WTC11 (cell line): ENCODE measurements at regions not wholly inside any gene's neighbourhood (a gene's known extent, or its start where the extent isn't known, plus 50 kb on each side); places are given as distances from the start of the nearest gene placed in this dataset.

Source experiments
- ATAC-seq: fragments of 200-7000 bp; cut with Tn5 transposase; 2 replicates; pipeline ENCODE4 v1.10.0; 2021; ENCODE audit warnings: mild to moderate bottlenecking, moderate library complexity
- CTCF ChIA-PET: fragments of 300-600 bp; sonication (Branson Sonifier 250); formaldehyde crosslinking; loops from one replicate; lab custom pipeline; 2021; ENCODE audit warnings: antibody characterized with exemption; lab: Charles Lee
- POLR2A ChIA-PET: fragments of 350-600 bp; sonication (Branson Sonifier 250); formaldehyde crosslinking; loops from one replicate; lab custom pipeline; 2021; ENCODE audit warnings: antibody characterized with exemption; lab: Charles Lee
- DNase-seq: peaks from one replicate; pipeline ENCODE4 v3.0.0; 2021; ENCODE audit warnings: low spot score
- H3K27ac Mint-ChIP-seq: 2 replicates; pipeline ENCODE4 v1.8.0; 2021; ENCODE audit warnings: mixed read lengths
- H3K27me3 Mint-ChIP-seq: 2 replicates; pipeline ENCODE4 v1.8.0; 2021; ENCODE audit warnings: low read depth, mild to moderate bottlenecking, moderate library complexity, mixed read lengths
- H3K36me3 Mint-ChIP-seq: 2 replicates; pipeline ENCODE4 v1.8.0; 2021; ENCODE audit warnings: mixed read lengths
- H3K4me1 Mint-ChIP-seq: 2 replicates; pipeline ENCODE4 v1.8.0; 2022; ENCODE audit warnings: mixed read lengths
- H3K4me3 Mint-ChIP-seq: 2 replicates; pipeline ENCODE4 v1.8.0; 2021; ENCODE audit warnings: mild to moderate bottlenecking, moderate library complexity, mixed read lengths
- H3K9me3 Mint-ChIP-seq: 2 replicates; pipeline ENCODE4 v1.8.0; 2021; ENCODE audit warnings: mixed read lengths
- ARID4B ChIP-seq: sonication (generic); formaldehyde crosslinking; IDR thresholded peaks from 2 replicates; pipeline ENCODE4 v1.8.0; 2023; ENCODE audit warnings: missing genetic modification reagents, mild to moderate bottlenecking, borderline replicate concordance
- CREB1 ChIP-seq: sonication (generic); formaldehyde crosslinking; IDR thresholded peaks from 2 replicates; pipeline ENCODE4 v1.8.0; 2023; ENCODE audit warnings: mild to moderate bottlenecking, missing genetic modification reagents
- ELF4 ChIP-seq: sonication (generic); formaldehyde crosslinking; IDR thresholded peaks from 2 replicates; pipeline ENCODE4 v1.8.1; 2022; ENCODE audit warnings: low read depth, mild to moderate bottlenecking, moderate library complexity, missing genetic modification reagents
- FOXP4 ChIP-seq: sonication (generic); formaldehyde crosslinking; IDR thresholded peaks from 2 replicates; pipeline ENCODE4 v1.8.0; 2022; ENCODE audit warnings: mild to moderate bottlenecking, missing genetic modification reagents
- GABPB1 ChIP-seq: sonication (generic); formaldehyde crosslinking; IDR thresholded peaks from 2 replicates; pipeline ENCODE4 v1.8.1; 2023; ENCODE audit warnings: mild to moderate bottlenecking, missing genetic modification reagents
- GRHL2 ChIP-seq: fragments of 250-450 bp; sonication (Bioruptor Pico); IDR thresholded peaks from 2 replicates; pipeline ENCODE4 v1.8.0; 2022; ENCODE audit warnings: mild to moderate bottlenecking, moderate library complexity; ENCODE audit not compliant: insufficient replicate concordance, severe bottlenecking
- NFE2L1 ChIP-seq: sonication (generic); formaldehyde crosslinking; IDR thresholded peaks from 2 replicates; pipeline ENCODE4 v1.8.1; 2023; ENCODE audit warnings: missing genetic modification reagents
- NFYB ChIP-seq: sonication (generic); formaldehyde crosslinking; conservative IDR thresholded peaks from 2 replicates; pipeline ENCODE4 v1.8.0; 2022; ENCODE audit warnings: low read depth, missing genetic modification reagents
- NR1H2 ChIP-seq: sonication (generic); formaldehyde crosslinking; IDR thresholded peaks from 2 replicates; pipeline ENCODE4 v1.9.0; 2021; ENCODE audit warnings: mild to moderate bottlenecking, moderate library complexity, missing genetic modification reagents
- SOX15 ChIP-seq: fragments of 250-450 bp; sonication (Bioruptor Pico); IDR thresholded peaks from 2 replicates; pipeline ENCODE4 v1.9.0; 2021; ENCODE audit warnings: mild to moderate bottlenecking
- ZBTB21 ChIP-seq: sonication (generic); formaldehyde crosslinking; IDR thresholded peaks from 2 replicates; pipeline ENCODE4 v1.8.1; 2023; ENCODE audit warnings: mild to moderate bottlenecking, missing genetic modification reagents, borderline replicate concordance
- ZNF263 ChIP-seq: sonication (generic); formaldehyde crosslinking; IDR thresholded peaks from 2 replicates; pipeline ENCODE4 v1.8.1; 2022; ENCODE audit warnings: low read depth, mild to moderate bottlenecking, moderate library complexity, missing genetic modification reagents
- ZNF396 ChIP-seq: fragments of 250-450 bp; sonication (Bioruptor Pico); IDR thresholded peaks from 2 replicates; pipeline ENCODE4 v1.8.0; 2021; ENCODE audit warnings: mild to moderate bottlenecking, moderate library complexity, borderline replicate concordance
- TF ChIP-seq, protein P1 (sequence below): fragments of 250-450 bp; sonication (Bioruptor Pico); IDR thresholded peaks from 2 replicates; pipeline ENCODE4 v1.9.0; 2021; ENCODE audit warnings: mild to moderate bottlenecking, borderline replicate concordance
- TF ChIP-seq, protein P2 (sequence below): sonication (generic); formaldehyde crosslinking; IDR thresholded peaks from 2 replicates; pipeline ENCODE4 v1.8.1; 2023; ENCODE audit warnings: mild to moderate bottlenecking, missing genetic modification reagents, borderline replicate concordance
- TF ChIP-seq, protein P3 (sequence below): sonication (generic); formaldehyde crosslinking; IDR thresholded peaks from 2 replicates; pipeline ENCODE4 v1.8.1; 2022; ENCODE audit warnings: low read depth, missing genetic modification reagents, borderline replicate concordance
- TF ChIP-seq, protein P4 (sequence below): sonication (generic); formaldehyde crosslinking; IDR thresholded peaks from 2 replicates; pipeline ENCODE4 v1.8.1; 2022; ENCODE audit warnings: low read depth, mild to moderate bottlenecking, moderate library complexity, missing genetic modification reagents, borderline replicate concordance
- TF ChIP-seq, protein P5 (sequence below): sonication (generic); formaldehyde crosslinking; IDR thresholded peaks from 2 replicates; pipeline ENCODE4 v1.8.1; 2023; ENCODE audit warnings: mild to moderate bottlenecking, missing genetic modification reagents

DNA sequence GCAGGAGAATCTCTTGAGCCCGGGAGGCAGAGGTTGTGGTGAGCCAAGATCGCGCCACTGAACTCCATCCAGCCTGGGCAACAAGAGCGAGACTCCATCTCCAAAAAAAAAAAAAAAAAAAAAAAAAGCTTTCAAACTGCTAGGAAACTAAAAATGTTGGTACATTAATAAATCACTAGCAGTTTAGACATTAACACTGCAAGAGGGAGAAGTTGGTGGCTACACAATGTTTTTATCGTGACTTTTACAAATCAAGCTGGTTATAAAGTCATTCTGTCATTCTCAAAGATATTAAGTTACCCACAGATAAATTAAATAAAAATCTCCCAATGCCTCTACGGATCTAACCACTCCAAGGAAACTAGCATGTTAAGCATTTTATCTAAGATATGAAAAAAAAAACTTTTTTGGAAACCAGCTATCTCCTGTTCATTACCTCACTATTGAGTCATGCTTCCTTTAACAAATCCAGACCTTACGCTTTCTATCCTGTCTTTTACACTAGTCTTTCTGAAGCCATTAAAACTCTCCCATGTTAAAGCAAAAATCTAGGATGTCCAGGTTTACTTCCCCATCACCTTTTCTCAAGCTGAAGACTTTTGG is 85.9 kb upstream of the SMURF2 start:
- CTCF ChIA-PET: interaction anchor here (0.7 to 0.8 kb wide), 2 partner anchors 26 to 86 kb away, joined by 3 to 4 read pairs; partner anchors contain the start of gene SMURF2
- TF ChIP-seq SOX15 (CRISPR knock-in tag) (no peak), ARID4B (no peak), GABPB1 (CRISPR knock-in tag) (no peak), ZBTB21 (CRISPR knock-in tag) (no peak), NFYB (CRISPR knock-in tag) (no peak), ZNF263 (no peak), NR1H2 (CRISPR knock-in tag) (no peak), FOXP4 (no peak), ELF4 (CRISPR knock-in tag) (no peak), CREB1 (CRISPR knock-in tag) (no peak), NFE2L1 (no peak), ZNF396 (CRISPR knock-in tag) (no peak), GRHL2 (CRISPR knock-in tag) (no peak)
- TF ChIP-seq, protein P1, sequence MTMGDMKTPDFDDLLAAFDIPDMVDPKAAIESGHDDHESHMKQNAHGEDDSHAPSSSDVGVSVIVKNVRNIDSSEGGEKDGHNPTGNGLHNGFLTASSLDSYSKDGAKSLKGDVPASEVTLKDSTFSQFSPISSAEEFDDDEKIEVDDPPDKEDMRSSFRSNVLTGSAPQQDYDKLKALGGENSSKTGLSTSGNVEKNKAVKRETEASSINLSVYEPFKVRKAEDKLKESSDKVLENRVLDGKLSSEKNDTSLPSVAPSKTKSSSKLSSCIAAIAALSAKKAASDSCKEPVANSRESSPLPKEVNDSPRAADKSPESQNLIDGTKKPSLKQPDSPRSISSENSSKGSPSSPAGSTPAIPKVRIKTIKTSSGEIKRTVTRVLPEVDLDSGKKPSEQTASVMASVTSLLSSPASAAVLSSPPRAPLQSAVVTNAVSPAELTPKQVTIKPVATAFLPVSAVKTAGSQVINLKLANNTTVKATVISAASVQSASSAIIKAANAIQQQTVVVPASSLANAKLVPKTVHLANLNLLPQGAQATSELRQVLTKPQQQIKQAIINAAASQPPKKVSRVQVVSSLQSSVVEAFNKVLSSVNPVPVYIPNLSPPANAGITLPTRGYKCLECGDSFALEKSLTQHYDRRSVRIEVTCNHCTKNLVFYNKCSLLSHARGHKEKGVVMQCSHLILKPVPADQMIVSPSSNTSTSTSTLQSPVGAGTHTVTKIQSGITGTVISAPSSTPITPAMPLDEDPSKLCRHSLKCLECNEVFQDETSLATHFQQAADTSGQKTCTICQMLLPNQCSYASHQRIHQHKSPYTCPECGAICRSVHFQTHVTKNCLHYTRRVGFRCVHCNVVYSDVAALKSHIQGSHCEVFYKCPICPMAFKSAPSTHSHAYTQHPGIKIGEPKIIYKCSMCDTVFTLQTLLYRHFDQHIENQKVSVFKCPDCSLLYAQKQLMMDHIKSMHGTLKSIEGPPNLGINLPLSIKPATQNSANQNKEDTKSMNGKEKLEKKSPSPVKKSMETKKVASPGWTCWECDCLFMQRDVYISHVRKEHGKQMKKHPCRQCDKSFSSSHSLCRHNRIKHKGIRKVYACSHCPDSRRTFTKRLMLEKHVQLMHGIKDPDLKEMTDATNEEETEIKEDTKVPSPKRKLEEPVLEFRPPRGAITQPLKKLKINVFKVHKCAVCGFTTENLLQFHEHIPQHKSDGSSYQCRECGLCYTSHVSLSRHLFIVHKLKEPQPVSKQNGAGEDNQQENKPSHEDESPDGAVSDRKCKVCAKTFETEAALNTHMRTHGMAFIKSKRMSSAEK (CRISPR knock-in tag): no peak
- TF ChIP-seq, protein P2, sequence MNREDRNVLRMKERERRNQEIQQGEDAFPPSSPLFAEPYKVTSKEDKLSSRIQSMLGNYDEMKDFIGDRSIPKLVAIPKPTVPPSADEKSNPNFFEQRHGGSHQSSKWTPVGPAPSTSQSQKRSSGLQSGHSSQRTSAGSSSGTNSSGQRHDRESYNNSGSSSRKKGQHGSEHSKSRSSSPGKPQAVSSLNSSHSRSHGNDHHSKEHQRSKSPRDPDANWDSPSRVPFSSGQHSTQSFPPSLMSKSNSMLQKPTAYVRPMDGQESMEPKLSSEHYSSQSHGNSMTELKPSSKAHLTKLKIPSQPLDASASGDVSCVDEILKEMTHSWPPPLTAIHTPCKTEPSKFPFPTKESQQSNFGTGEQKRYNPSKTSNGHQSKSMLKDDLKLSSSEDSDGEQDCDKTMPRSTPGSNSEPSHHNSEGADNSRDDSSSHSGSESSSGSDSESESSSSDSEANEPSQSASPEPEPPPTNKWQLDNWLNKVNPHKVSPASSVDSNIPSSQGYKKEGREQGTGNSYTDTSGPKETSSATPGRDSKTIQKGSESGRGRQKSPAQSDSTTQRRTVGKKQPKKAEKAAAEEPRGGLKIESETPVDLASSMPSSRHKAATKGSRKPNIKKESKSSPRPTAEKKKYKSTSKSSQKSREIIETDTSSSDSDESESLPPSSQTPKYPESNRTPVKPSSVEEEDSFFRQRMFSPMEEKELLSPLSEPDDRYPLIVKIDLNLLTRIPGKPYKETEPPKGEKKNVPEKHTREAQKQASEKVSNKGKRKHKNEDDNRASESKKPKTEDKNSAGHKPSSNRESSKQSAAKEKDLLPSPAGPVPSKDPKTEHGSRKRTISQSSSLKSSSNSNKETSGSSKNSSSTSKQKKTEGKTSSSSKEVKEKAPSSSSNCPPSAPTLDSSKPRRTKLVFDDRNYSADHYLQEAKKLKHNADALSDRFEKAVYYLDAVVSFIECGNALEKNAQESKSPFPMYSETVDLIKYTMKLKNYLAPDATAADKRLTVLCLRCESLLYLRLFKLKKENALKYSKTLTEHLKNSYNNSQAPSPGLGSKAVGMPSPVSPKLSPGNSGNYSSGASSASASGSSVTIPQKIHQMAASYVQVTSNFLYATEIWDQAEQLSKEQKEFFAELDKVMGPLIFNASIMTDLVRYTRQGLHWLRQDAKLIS (CRISPR knock-in tag): no peak
- TF ChIP-seq, protein P3, sequence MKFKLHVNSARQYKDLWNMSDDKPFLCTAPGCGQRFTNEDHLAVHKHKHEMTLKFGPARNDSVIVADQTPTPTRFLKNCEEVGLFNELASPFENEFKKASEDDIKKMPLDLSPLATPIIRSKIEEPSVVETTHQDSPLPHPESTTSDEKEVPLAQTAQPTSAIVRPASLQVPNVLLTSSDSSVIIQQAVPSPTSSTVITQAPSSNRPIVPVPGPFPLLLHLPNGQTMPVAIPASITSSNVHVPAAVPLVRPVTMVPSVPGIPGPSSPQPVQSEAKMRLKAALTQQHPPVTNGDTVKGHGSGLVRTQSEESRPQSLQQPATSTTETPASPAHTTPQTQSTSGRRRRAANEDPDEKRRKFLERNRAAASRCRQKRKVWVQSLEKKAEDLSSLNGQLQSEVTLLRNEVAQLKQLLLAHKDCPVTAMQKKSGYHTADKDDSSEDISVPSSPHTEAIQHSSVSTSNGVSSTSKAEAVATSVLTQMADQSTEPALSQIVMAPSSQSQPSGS (CRISPR knock-in tag): no peak
- TF ChIP-seq, protein P4, sequence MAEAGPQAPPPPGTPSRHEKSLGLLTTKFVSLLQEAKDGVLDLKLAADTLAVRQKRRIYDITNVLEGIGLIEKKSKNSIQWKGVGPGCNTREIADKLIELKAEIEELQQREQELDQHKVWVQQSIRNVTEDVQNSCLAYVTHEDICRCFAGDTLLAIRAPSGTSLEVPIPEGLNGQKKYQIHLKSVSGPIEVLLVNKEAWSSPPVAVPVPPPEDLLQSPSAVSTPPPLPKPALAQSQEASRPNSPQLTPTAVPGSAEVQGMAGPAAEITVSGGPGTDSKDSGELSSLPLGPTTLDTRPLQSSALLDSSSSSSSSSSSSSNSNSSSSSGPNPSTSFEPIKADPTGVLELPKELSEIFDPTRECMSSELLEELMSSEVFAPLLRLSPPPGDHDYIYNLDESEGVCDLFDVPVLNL (CRISPR knock-in tag): no peak
- TF ChIP-seq, protein P5, sequence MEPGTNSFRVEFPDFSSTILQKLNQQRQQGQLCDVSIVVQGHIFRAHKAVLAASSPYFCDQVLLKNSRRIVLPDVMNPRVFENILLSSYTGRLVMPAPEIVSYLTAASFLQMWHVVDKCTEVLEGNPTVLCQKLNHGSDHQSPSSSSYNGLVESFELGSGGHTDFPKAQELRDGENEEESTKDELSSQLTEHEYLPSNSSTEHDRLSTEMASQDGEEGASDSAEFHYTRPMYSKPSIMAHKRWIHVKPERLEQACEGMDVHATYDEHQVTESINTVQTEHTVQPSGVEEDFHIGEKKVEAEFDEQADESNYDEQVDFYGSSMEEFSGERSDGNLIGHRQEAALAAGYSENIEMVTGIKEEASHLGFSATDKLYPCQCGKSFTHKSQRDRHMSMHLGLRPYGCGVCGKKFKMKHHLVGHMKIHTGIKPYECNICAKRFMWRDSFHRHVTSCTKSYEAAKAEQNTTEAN (CRISPR knock-in tag): no peak

More for the DNA sequence above, 85.9 kb upstream of the SMURF2 start:
- POLR2A ChIA-PET: interaction anchor here (0.7 kb wide), 1 partner anchor 59 kb away, joined by 10 read pairs; no protein-coding TSS in a partner anchor
- ATAC-seq: no peak
- H3K4me1 Mint-ChIP-seq: no peaks in the 10 kb centered on the region
- no peaks in the 10 kb centered on the region for H3K9me3 Mint-ChIP-seq
- H3K36me3 Mint-ChIP-seq: peaks cover 15% of the 10 kb centered on the region
- DNase-seq: no peak
- H3K27me3 Mint-ChIP-seq: no peaks in the 10 kb centered on the region
- H3K4me3 Mint-ChIP-seq: no peak overlapping the region
- H3K27ac Mint-ChIP-seq: no peak overlapping the region
